ENCODE measurements at regions not wholly inside any gene's neighbourhood (a gene's known extent, or its start where the extent isn't known, plus 50 kb on each side); places are given as distances from the start of the nearest gene placed in this dataset.
A peak's percentile ranks its signal among the peaks of the same experiment; 100 is the strongest.

GRCh38 chr5:67283275-67283987 is 86.8 kb upstream of the CD180 start:
- FAIRE-seq = no peak

GRCh38 chr5:67281874-67282273 is 85.3 kb upstream of the CD180 start:
- no peak for FAIRE-seq

DNA sequence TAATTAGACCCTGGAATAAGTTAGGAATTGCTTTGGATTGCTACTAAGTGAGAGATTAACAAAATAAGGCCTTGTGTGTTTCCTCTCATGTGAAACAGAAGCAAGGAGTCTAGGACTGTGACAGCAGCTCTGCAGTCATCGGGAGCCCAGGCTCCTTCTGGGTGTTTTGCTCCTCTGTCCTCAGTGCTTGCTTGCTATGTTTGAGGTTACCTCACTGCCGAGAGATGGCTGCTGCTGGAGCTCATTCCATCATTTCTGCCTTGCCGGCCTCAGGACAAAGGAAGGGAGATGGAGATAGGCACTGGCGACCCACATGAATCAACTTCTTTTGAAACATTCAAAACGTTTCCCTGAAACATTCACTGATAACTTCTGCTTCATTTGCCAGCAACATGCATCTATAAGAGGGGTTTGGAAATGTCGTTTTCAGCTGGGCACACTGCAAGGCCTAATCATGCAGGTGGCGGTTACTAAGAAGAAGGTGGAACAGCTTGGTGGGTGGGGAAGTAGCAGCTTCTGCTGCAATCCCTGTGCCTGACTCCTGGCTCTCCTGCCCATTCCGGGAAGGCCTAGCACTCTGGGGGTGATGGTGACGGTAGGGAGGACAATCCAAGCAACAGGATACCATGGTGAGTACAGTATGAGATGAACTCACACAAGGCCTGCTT is 77.2 kb upstream of the CD180 start:
- no peak for FAIRE-seq

- FAIRE-seq = no peak
These were observed 76.0 kb upstream of the CD180 start for GRCh38 chr5:67272453-67273130.

DNA sequence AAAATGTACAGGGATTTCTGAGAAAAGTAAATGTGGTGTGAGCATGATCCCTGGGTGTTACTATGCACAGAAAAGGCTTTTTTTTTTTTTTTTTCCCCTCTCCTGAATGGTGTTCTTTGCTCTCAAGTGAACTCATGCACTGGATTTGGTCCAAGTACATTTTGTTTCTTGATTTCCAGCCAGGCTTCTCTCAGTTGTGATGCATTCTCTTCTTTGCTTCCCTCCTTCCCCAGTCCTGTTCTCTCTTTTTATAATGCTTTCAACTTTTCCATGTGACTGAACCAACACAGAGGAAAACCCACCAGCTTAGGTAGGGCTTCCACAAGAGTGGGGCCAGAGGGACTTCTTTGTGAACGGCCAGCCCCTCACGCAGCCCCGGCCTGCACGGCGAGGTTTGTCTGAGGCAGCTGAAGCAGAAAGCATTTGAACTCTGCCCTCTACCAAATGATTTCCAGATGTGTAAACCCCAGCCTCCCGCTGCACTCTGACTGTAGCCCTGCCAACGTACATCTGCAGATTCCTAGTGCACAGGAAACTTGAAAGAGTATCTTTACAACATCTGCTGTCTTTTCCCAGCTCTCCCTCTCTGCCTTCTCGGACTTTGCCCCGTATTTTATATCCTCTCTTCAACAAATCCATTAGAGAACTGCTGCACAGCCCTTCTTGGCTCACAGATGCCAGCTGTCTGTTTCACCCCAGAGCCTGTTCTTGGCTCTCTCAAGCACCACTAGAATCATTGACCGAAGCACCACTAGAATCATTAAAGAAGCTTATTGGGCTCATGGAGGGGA is 71.8 kb upstream of the CD180 start:
- peak; percentile 95 for FAIRE-seq

GRCh38 chr5:67267512-67268216 is 71.1 kb upstream of the CD180 start:
- no peak for FAIRE-seq

DNA sequence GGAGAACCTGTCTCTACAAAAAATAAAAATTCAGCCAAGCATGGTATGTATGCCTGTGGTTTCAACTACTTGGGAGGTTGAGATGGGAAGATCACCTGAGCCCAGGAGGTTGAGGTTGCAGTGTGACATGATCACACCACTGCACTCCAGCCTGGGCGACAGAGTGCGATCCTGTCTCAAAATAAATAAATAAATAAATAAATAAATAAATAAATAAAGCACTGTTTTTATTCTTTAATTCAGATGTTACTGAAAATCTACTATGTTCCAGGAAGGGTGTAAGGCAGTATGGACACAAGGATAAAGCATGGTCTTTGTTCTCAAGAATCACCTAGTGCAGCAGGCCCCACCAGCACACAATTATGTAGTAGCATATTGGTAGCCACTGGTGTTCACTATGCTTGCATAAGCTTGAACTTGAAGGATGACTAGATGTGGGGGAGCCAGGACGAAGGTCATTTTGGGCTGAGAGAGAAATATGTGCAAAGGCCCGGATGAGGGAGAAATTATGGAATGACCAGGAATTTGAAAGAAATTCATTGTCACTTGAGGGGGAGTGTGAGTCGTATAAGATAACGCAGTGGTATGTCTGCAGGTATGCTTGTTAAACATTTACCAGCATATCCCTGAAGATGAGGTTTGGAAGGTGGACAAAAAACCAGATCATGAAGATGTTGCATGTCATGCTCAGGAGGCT is 70.2 kb upstream of the CD180 start:
- no peak for FAIRE-seq

GRCh38 chr5:67265951-67266350 is 69.4 kb upstream of the CD180 start:
- FAIRE-seq = no peak

GRCh38 chr5:67263656-67264408 is 67.2 kb upstream of the CD180 start:
- no peak for FAIRE-seq

GRCh38 chr5:67262956-67263355 is 66.4 kb upstream of the CD180 start:
- FAIRE-seq = no peak

- FAIRE-seq = no peak
These were observed 65.6 kb upstream of the CD180 start for GRCh38 chr5:67262206-67262605.

DNA sequence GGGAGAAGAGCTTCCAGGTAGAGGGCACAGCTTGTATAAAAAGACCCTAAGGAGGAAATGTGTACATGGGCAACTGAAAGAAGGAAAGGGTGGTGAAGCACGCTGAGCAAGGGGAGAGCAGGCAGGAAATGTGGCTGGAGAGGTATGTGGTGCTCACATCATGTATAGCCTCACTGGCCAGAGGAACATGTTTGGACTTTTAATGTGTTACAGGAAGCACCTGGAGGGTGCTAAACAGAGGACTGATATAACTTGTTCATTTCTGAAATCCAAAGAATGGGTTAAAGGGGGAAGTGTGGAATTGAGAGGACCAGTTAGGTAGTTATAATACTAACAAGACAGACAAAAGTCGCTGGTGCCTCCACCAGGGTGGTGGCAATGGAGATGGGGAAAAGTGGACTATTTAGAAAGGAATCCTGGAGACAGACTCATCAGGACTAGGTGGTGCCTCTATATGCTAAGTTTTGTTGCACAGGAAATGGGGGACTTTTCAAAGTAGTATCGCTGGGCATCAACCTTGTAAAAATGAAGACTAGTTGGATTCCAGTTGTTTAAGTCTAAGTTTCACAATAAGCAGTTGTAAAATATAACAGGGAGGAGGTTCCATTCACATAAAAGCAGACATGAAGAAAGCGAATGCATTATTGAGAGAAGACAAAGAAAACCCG is 63.1 kb upstream of the CD180 start:
- no peak for FAIRE-seq

- no peak for FAIRE-seq
These were observed 60.9 kb upstream of the CD180 start for GRCh38 chr5:67257500-67257899.

GRCh38 chr5:67257077-67257476 is 60.5 kb upstream of the CD180 start:
- FAIRE-seq = no peak

DNA sequence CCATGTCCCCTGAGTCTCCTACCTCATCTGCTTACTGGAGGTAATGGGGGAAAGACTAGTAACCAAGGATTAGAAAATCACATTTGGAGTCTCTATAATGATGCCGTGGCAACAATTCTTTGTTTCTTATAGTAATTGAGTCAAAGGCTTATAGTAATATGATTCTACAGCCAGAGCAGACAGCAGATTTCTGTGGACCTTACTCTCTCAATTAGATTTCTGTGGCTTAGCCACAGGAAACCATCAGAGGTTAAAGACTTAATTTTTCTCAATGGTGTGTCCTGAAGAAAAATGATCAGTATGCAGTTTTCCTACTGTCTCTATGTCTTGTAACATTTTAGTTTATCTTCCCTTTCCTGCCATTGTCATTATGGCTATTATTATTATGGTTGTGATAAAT is 59.3 kb upstream of the CD180 start:
- FAIRE-seq = no peak

- no peak for FAIRE-seq
These were observed 57.3 kb upstream of the CD180 start for GRCh38 chr5:67253911-67254310.

- FAIRE-seq = no peak
These were observed 52.9 kb upstream of the CD180 start for GRCh38 chr5:67249590-67249895.

DNA sequence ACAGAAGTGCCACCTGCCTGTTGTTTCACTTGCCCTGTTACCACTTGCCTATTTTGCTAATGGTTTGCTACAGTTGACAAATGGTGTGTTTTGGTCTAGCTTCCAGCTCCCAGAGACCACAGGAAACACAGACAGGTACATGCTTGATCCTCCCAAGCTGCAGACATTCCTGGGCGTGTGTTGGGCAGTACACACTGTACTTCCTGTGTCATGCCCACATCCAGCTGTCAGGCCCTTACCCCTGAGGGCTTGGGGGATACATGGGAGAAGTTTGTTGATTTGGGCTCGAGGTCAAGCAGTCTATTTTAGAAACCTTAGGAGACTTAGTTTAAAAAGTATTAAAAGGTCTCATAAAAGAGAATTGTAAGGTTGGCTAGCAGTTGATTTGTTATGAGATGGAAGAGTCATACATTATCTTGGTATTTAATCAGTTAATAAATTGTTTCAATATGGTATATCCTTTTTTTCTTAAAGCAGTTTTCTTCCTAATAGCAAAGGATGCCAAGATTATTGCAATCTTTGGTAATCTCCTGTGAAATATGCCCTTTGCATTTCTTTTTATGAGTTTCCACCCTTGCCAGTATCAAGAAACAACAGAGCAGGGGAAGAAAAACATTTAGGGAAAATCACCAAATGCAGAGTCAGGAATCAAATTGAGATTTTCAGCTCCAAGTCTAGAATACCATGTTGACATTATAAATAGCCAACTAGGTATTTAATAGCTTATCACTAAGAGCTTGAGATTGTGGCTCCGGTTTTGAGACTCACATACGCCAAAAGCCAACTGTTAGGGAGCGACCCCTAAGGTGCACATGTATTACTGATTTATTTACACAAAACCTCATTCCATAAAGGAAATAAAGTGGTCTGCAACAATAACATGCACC is 52.3 kb upstream of the CD180 start:
- FAIRE-seq = peak; percentile 49

DNA sequence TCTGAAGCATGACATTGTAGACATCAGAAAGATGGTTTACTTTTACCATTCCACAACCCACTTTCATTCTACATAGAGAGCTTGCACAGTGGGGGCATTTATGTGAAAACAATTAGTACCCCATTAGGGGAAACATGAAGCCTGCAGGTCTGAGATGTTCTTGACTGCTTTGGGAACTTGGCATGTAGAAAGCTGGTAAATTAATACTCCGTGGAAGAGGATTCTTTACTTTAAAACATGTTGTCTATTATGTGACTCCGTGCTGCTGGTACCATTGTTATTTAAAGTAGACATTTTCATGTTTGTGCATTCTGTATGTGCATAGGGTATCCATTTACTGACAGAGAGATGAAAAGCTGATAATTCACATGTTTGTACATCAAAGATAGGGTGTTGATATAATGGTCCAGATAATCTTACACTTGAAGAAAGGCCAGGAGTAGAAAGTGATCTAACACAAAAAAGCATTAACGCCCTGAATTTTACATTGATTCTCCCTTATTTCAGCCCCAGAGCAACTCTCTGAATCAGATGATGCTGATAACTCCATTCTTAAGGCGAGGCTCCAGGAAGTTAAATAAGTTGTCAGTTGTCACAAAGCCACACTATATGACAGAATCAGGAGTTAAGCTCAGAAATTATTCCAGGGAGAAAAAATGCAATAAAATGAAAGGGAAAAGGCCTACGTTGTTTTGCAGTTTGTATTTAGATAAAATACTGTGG is 50.1 kb upstream of the CD180 start:
- FAIRE-seq = no peak

Measured in islet of Langerhans (tissue), 1 donor.